Spinal cord (tissue), 9 donors: ENCODE measurements at regions not wholly inside any gene's neighbourhood (a gene's known extent, or its start where the extent isn't known, plus 50 kb on each side); places are given as distances from the start of the nearest gene placed in this dataset.

Source experiments
- DNase-seq, 6 donors: peaks; one replicate each; pipeline versions ENCODE4 v3.0.0 to v3.0.0-alpha.2; 2013 to 2015; ENCODE audit warnings: low spot score in 6 of 6, low read depth in 4 of 6
- H3K27ac ChIP-seq: one replicate; pipeline ENCODE4 v1.5.1; 2013; ENCODE audit warnings: low read depth, low read length, control low read depth
- H3K27me3 ChIP-seq: one replicate; pipeline ENCODE4 v1.6.1; 2013; ENCODE audit warnings: low read length; ENCODE audit not compliant: control insufficient read depth, insufficient read depth
- H3K36me3 ChIP-seq: one replicate; pipeline ENCODE4 v1.6.1; 2013; ENCODE audit warnings: low read length; ENCODE audit not compliant: control insufficient read depth, insufficient read depth
- H3K4me1 ChIP-seq: one replicate; pipeline ENCODE4 v1.6.1; 2013; ENCODE audit warnings: low read length; ENCODE audit not compliant: control insufficient read depth, insufficient read depth
- H3K4me3 ChIP-seq: one replicate; pipeline ENCODE4 v1.5.1; 2013; ENCODE audit warnings: low read depth, low read length, control low read depth
- H3K9me3 ChIP-seq: one replicate; pipeline ENCODE4 v1.6.1; 2013; ENCODE audit warnings: low read length; ENCODE audit not compliant: control insufficient read depth, insufficient read depth
- WGBS: methylation state at CpG from one replicate; pipeline ENCODE4 v1.1.5; 2013; ENCODE audit warnings: missing lambda C conversion rate; ENCODE audit not compliant: insufficient coverage; 5-methylcytosine and 5-hydroxymethylcytosine counted together
- donor health status: healthy.

DNA sequence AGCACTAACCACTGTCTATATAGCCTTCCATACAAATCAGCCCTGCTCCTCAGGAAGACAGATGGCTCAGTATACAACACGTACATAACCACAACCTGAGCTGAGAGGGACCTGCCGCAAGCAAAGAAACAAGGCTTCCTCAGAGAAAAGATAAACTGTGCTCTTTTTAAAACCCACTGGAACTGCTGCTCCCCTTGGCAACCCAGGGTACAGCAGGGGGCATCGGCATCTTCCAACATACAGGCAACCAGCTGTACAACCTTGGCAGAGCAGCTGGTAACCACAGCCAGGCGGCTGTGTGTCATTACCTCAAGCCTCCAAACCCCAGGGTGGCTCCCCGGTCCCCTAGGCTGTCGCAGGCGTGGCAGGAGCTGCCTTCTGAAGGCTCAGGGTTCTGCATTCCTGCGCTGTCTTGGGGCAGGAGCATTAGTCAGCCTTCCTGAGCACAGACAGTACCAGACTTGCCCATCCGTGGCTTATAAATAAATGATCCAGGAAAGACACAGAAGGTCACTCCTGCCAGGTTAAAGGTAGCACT, 249.5 kb downstream of the ADGRG6 start:
- Histone ChIP-seq H3K4me1 (peaks cover 4% of the 10 kb centered on the region), H3K36me3 (no peaks in the 10 kb centered on the region), H3K4me3 (no peak overlapping the region), H3K27ac (no peak overlapping the region), H3K27me3 (no peaks in the 10 kb centered on the region), H3K9me3 (no peaks in the 10 kb centered on the region)
- DNase-seq: peak in 4 of 6 donors; percentile 12 to 57 (median 32)
- WGBS: 29% methylated on average over 9 of the region's 9 CpGs

DNA sequence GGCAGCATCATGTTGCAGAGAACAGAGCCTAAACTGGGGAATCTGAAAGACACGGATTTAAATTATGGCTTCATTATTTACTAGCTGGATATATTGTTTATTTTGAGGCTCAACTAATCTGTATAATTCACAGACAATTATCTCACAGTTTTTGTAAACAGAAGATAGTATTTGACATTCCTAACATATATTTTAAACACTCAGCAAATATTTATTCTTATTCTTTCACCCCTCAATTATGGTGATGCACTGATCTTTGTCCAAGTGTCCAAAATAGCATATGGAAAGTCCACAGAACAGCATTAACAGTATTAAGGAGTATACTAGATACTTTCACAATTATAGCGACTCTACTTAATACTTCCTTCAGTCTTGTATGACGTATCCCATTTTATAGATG, 257.0 kb downstream of the ADGRG6 start:
- DNase-seq: no peak
- Histone ChIP-seq H3K27ac (no peak overlapping the region), H3K4me3 (no peak overlapping the region), H3K27me3 (no peaks in the 10 kb centered on the region), H3K36me3 (no peaks in the 10 kb centered on the region), H3K4me1 (no peaks in the 10 kb centered on the region), H3K9me3 (no peaks in the 10 kb centered on the region)
- WGBS: no CpG with 5 or more reads among the region's 3 CpGs

DNA sequence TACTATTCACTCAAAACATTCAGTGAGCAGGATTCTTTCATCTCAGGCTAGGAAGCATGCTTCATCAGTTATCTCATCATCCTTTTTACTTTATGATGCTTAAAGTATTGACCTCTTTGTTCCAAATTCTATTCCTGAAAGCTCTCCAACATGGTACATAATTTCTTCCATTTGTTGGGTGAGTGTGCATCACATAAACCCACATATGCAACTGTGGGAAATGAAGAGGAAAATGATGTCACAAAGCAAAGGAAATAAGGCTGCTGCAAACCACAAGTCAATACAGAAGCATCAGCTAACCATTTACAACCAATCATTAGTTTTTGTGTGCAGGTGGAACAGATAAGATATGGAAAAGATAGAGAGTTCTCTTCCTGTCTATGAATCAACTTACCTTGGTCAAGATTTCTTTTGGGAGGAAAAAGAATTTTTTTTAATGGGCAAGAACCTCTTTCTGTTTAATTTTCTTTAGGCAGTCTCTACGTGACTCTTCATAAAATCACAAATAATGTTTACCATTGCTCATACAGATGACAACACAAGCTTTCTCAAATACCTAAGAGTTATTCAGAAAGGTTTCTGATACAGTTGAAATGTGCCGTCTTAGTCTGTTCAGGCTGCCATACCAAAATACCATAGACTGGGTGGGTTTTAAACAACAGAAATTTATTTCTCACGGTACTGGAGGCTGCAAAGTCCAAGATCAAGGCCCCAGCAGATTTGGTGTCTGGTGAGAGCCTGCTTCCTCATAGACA, 259.9 kb downstream of the ADGRG6 start:
- no CpG with 5 or more reads among the region's 3 CpGs for WGBS
- no peak for DNase-seq
- no peaks in the 10 kb centered on the region for H3K4me1 ChIP-seq
- no peak overlapping the region for H3K4me3 ChIP-seq
- H3K27ac ChIP-seq: no peak overlapping the region
- H3K9me3 ChIP-seq: no peaks in the 10 kb centered on the region
- H3K36me3 ChIP-seq: no peaks in the 10 kb centered on the region
- no peaks in the 10 kb centered on the region for H3K27me3 ChIP-seq

DNA sequence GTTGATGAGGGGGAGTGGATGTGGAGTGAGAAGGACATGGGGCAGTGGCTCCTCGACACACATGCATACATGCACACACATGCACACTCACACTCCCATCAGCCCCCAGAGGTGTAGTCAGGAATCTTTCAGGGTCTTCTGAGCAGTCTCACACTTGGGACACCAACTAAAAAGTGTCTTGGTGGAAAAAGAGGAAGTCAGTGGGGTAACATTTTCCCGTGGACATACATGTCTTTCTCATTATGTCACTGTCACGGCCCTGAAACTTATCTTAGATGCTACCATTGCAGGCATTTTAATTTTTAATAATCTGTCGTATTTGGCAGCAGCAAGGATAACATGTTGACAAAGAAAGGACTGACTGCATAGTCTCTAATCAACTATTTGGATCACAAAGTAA, 261.1 kb downstream of the ADGRG6 start:
- H3K4me3 ChIP-seq: no peak overlapping the region
- no peaks in the 10 kb centered on the region for H3K9me3 ChIP-seq
- no peak for DNase-seq
- H3K27ac ChIP-seq: no peak overlapping the region
- WGBS: 94% methylated on average over 3 of the region's 4 CpGs
- H3K36me3 ChIP-seq: no peaks in the 10 kb centered on the region
- H3K27me3 ChIP-seq: no peaks in the 10 kb centered on the region
- no peaks in the 10 kb centered on the region for H3K4me1 ChIP-seq

DNA sequence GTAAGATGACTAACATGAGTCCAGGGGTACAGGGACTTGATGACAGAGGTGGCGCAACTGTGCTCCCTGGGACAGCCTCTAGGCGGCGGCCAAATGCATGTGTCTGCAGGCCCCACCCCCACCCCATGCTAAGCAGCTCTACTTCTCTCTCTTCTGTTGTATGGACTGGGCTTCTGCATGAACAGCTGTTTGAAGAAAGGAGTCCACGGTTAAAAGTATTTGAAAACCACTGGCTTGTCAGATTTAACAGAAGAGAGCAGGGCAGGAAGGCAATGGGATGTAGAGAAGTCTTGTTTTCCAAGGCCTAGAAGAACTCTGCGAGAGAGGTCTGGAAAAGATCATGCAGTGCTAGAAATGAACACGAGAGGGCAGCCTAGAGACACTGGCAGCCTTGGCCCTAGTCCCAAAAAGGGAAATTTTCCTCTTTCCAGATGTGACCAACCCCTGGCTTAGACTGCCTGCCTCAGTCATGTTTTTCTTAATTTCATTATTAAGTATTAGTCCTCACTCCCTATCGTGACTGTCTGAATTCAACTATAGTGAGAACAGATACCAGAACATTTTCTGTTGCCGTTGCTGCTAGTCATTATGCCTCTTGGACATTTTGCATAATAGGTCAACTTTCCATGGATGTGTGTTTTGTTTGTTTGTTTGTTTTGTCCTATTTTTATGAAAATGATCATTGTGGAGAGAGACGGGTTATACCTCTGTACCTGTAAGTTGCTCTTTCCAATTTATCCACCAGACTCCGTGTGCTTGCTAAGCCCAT, 265.0 kb downstream of the ADGRG6 start:
- peak in 5 of 6 donors; percentile 26 to 88 (median 44) for DNase-seq
- no peaks in the 10 kb centered on the region for H3K27me3 ChIP-seq
- H3K27ac ChIP-seq: no peak overlapping the region
- no peak overlapping the region for H3K4me3 ChIP-seq
- no peaks in the 10 kb centered on the region for H3K9me3 ChIP-seq
- 33% methylated on average over 4 of the region's 10 CpGs for WGBS
- no peaks in the 10 kb centered on the region for H3K36me3 ChIP-seq
- no peaks in the 10 kb centered on the region for H3K4me1 ChIP-seq

DNA sequence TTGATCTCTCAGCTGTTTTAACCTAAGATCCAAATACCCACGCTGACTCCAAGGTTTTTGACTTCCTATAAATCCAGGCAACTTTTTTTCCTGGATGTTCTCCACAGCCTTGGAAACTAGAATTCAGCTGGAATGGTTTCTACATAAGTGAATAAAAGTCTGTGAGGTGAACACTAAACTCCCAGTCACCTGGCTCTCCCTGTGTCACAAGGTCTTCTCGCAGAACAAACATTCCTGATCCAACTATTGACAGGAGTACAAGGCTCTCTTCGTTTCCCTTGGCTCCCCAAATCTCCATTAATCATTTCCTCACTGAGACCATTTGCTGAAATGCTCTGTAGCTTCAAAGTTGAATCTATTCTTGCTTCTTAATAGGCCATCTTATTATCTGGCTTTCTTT, 265.7 kb downstream of the ADGRG6 start:
- DNase-seq: no peak
- no peaks in the 10 kb centered on the region for H3K36me3 ChIP-seq
- no peaks in the 10 kb centered on the region for H3K27me3 ChIP-seq
- 60% methylated on average over 2 of the region's 3 CpGs for WGBS
- H3K27ac ChIP-seq: no peak overlapping the region
- H3K4me1 ChIP-seq: no peaks in the 10 kb centered on the region
- H3K4me3 ChIP-seq: no peak overlapping the region
- H3K9me3 ChIP-seq: no peaks in the 10 kb centered on the region

DNA sequence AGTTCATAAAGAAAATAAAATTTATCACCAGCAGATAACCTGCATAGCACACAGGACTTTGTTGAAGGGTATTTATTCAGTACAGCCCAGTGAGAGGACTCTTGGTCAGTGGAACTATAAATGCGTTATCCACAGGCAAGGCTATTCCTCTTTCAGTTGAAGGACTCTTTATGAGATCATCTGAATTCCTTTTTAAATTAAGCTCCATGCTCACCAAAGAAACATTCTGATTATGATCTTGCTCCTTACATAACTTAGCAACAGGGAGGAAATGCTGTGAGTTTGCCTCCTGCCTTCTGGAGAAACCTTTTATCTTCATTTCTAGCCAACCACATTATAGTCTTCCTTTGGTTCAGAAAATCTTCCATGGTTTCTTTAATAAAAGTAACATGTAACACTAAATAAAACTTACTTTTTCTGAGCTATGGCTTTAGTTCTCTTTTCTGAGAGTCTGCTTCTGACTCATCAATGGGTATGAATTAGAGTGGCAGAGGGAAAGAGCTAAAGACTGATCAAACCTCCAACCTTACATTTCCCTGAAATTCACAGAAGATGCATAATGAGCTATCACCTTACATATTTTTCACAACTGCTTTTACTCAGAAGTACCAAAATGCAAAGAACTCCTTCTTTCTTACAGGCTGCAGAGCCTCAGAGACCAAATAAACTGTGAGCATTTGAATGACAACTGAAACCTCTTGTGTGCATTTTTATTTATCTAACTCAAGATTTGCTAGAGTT, 267.2 kb downstream of the ADGRG6 start:
- DNase-seq: no peak
- Histone ChIP-seq H3K9me3 (peaks cover under 1% of the 10 kb centered on the region), H3K4me1 (no peaks in the 10 kb centered on the region), H3K36me3 (no peaks in the 10 kb centered on the region), H3K27ac (no peak overlapping the region), H3K4me3 (no peak overlapping the region), H3K27me3 (no peaks in the 10 kb centered on the region)
- WGBS: 50% methylated on average over 1 of the region's 1 CpG

DNA sequence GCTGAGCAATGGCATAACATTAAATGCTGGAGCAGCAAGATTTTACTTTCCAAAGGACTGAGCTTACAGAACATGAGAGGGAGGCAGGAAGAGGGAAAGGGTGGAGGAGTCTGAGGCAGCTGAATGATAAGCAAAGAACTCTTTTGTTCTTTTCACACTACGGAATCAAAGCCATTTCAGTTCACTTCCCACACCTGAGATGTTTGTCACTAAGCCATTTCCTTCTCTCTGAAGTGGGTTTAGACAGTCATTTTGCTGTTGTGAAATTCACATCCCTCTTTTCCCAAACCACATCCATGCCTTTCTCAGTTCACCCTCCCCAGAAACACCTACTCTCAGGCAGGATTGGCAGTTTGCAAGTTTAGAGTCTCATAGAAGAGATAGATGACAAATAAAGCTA, 267.9 kb downstream of the ADGRG6 start:
- no peak for DNase-seq
- Histone ChIP-seq H3K27ac (no peak overlapping the region), H3K27me3 (no peaks in the 10 kb centered on the region), H3K36me3 (no peaks in the 10 kb centered on the region), H3K4me1 (no peaks in the 10 kb centered on the region), H3K9me3 (peaks cover 3% of the 10 kb centered on the region), H3K4me3 (no peak overlapping the region)
- WGBS: no CpG with 5 or more reads among the region's 1 CpG

DNA sequence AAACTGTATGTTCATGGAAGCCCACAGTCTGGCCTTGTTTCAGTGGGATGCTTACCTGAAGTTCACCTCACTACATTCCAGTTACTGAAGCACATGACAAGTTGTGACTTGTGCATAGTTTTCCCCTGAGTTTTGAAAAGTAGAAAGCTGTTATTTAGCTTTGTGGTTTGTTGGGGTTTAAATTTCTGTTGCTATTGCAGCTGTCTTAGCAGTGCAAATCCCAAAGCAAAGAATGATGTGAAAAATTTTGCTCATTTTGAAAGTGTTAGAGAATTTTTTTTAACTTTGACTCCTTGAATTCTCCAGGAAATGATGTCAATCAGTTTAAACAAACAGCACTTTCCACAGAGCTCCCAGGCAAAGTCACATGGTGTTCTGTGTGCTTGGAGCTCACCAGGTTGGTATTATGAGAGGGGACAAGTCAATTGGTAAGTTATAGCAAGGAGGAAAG, 268.4 kb downstream of the ADGRG6 start:
- H3K4me1 ChIP-seq: no peaks in the 10 kb centered on the region
- no peak overlapping the region for H3K27ac ChIP-seq
- peaks cover 3% of the 10 kb centered on the region for H3K9me3 ChIP-seq
- H3K27me3 ChIP-seq: no peaks in the 10 kb centered on the region
- H3K4me3 ChIP-seq: no peak overlapping the region
- no peak for DNase-seq
- no peaks in the 10 kb centered on the region for H3K36me3 ChIP-seq
